ENCODE measurements at regions not wholly inside any gene's neighbourhood (a gene's known extent, or its start where the extent isn't known, plus 50 kb on each side); places are given as distances from the start of the nearest gene placed in this dataset.
"Not testable (repeated sequence)": the region's sequence is repeated elsewhere in the genome, so short reads cannot be mapped to it uniquely, and the experiment has no call there.

DNA sequence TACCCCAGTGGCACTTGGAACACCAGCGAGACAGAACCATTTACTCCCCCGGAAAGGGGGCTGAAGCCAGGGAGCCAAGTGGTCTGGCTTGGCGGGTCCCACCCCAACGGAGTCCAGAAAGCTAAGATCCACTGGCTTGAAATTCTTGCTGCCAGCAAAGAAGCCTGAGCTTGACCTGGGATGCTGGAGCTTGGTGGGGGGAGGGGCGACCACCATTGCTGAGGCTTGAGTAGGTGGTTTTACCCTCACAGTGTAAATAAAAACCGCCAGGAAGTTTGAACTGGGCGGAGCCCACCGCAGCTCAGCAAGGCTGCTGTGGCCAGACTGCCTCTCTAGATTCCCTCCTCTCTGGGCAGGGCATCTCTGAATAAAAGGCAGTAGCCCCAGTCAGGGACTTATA, 62.8 kb downstream of the RPS24 start:
- not testable (repeated sequence) for DNase-seq; H3K9me3 Mint-ChIP-seq; H3K36me3 Mint-ChIP-seq (ENCODE audit: low read depth); H3K4me1 Mint-ChIP-seq; H3K4me3 Mint-ChIP-seq; ATAC-seq; H3K27ac Mint-ChIP-seq
- peaks cover 13% of the 10 kb centered on the region for H3K27me3 Mint-ChIP-seq

DNA sequence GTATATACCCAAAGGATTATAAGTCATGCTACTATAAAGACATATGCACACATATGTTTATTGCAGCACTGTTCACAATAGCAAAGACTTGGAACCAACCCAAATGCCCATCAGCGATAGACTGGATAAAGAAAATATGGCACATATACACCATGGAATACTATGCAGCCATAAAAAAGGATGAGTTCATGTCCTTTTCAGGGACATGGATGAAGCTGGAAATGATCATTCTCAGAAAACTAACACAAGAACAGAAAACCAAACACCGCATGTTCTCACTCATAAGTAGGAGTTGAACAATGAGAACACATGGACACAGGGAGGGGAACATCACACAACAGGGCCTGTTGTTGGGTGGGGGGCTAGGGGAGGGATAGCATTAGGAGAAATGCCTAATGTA, 68.9 kb downstream of the RPS24 start:
- not testable (repeated sequence) for H3K27ac Mint-ChIP-seq; H3K36me3 Mint-ChIP-seq (ENCODE audit: low read depth); ATAC-seq; H3K27me3 Mint-ChIP-seq; H3K4me3 Mint-ChIP-seq; H3K4me1 Mint-ChIP-seq; DNase-seq
- H3K9me3 Mint-ChIP-seq = peaks cover 27% of the 10 kb centered on the region

DNA sequence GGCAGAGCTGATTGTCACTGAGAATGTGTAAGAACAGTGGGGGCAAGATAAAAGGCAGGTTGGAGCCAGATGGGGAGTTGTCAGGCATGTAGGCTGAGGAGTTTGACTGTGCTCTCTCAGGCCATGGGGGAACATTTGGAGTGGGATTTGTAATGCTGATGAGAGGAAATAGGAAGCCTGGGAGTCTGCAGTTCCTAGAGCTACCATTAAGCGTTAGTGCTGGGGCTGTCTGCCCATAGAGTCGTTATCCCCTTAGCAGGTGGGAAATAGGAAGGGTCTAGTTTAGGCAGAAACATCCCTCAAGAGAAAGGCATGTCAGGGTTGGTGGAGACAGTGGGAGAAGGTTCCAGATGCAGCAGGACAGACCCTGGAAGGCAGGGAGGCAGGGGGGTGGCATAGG, 75.5 kb downstream of the RPS24 start:
- DNase-seq (no peak), ATAC-seq (no peak)
- H3K9me3 Mint-ChIP-seq = peaks cover 11% of the 10 kb centered on the region
- no peaks in the 10 kb centered on the region for H3K36me3 Mint-ChIP-seq (ENCODE audit: low read depth)
- no peaks in the 10 kb centered on the region for H3K4me1 Mint-ChIP-seq
- H3K27me3 Mint-ChIP-seq = peaks cover 5% of the 10 kb centered on the region
- no peak overlapping the region for H3K4me3 Mint-ChIP-seq
- no peak overlapping the region for H3K27ac Mint-ChIP-seq

DNA sequence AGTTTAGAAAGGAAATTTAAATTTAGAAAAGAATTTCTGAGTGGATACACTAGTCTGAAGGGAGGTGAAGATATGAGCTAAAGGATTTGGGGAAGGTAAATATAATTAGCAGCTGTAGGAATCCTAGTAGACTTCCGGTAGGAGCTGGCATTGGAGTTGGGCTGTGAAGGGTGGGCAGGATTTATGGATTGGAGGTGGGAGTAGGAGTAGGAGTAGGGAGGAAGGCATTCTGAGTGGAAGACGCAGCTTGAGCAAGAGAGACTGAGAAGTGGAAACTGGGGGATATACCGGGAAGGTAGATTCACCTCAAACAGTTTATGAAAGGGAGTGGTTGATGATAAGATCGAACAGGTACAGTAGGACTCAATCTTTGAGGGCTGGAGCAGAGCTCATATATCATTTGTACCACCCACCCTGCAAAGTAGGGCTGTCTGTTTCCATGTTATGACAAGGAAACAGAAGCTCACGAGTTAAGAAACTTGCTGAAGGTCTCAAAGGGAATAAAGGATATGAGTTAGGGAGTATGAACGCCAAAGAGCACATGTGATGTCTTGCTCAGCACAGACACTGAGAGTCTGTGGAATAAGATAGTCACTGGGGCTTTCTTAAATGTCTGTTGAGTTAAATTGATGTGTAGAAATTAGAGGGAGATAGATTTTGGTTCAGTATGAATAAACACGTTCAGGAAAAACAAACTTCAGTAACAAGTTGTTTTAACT, 81.6 kb downstream of the RPS24 start:
- no peaks in the 10 kb centered on the region for H3K36me3 Mint-ChIP-seq (ENCODE audit: low read depth)

DNA sequence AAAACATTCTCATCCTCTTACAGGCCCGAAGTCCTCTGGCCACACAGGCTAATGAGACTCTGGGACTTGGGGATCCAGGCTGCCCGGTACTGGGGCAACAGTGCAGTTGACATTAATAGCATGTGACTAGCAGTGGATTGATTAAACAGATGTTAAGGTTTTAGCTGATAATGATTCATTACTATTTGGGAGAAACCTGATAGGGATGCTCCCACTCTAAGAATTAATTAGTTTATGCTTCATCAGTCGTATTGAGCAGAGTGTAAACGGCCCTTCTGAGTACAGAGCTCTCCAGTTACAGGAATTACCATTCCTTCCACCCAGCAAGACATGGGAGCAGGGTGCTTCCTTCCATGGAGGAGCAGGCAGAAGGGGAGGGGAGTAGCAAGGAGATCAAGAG, 82.7 kb downstream of the RPS24 start:
- Mint-ChIP-seq H3K4me1 (no peaks in the 10 kb centered on the region), H3K9me3 (peaks cover 11% of the 10 kb centered on the region), H3K27ac (no peak overlapping the region), H3K4me3 (no peak overlapping the region), H3K27me3 (peaks cover 8% of the 10 kb centered on the region), H3K36me3 (ENCODE audit: low read depth) (no peaks in the 10 kb centered on the region)
- ATAC-seq = no peak
- no peak for DNase-seq

More for the DNA sequence above, 81.6 kb downstream of the RPS24 start:
- Mint-ChIP-seq H3K27me3 (peaks cover 7% of the 10 kb centered on the region), H3K27ac (no peak overlapping the region), H3K4me3 (no peak overlapping the region), H3K4me1 (no peaks in the 10 kb centered on the region), H3K9me3 (peaks cover 4% of the 10 kb centered on the region)
- ATAC-seq (no peak), DNase-seq (no peak)

DNA sequence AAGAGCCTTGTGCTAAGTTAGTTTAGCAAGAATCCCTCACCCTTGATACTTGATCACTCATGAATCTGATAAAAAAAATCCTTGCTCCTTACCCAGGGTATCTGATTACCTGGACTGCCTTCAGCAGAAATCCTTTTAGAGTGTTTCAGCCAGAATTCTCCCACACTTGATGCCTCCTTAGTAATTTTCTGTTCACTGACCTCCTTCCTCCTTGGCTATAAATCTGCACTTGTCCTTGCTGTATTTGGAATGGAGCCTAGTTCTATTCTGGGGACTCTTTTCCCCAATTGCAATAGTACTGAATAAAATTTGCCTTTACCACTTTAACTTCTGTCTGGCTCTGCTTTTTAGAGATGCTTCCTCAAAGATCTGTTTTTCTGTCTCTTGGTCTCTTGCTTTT, 84.9 kb downstream of the RPS24 start:
- no peak for ATAC-seq
- H3K36me3 Mint-ChIP-seq (ENCODE audit: low read depth) = peaks cover 2% of the 10 kb centered on the region
- peaks cover 11% of the 10 kb centered on the region for H3K27me3 Mint-ChIP-seq
- no peak overlapping the region for H3K27ac Mint-ChIP-seq
- H3K4me3 Mint-ChIP-seq = no peak overlapping the region
- peaks cover 23% of the 10 kb centered on the region for H3K9me3 Mint-ChIP-seq
- DNase-seq = no peak
- H3K4me1 Mint-ChIP-seq = no peaks in the 10 kb centered on the region

DNA sequence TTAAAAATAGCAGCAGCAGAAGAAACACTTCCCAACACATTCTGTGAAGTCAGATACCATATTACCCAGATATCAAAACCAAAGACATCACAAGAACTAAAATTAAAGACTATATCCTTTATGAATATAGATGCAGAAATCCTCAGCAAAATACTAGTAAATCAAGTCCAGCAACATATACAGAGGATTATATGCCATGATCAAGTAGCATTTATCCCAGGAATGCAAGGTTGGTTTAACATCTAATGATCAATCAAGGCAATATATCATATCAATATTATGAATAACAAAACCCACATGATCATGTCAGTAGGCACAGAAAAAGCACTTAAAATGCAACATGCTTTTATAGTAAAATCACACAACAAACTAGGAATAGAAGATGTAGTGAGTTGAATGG, 88.1 kb downstream of the RPS24 start:
- no peak overlapping the region for H3K27ac Mint-ChIP-seq
- ATAC-seq (no peak), DNase-seq (no peak)
- no peaks in the 10 kb centered on the region for H3K4me1 Mint-ChIP-seq
- H3K9me3 Mint-ChIP-seq = peaks cover 29% of the 10 kb centered on the region
- H3K36me3 Mint-ChIP-seq (ENCODE audit: low read depth) = peaks cover 2% of the 10 kb centered on the region
- peaks cover 9% of the 10 kb centered on the region for H3K27me3 Mint-ChIP-seq
- H3K4me3 Mint-ChIP-seq = no peak overlapping the region

DNA sequence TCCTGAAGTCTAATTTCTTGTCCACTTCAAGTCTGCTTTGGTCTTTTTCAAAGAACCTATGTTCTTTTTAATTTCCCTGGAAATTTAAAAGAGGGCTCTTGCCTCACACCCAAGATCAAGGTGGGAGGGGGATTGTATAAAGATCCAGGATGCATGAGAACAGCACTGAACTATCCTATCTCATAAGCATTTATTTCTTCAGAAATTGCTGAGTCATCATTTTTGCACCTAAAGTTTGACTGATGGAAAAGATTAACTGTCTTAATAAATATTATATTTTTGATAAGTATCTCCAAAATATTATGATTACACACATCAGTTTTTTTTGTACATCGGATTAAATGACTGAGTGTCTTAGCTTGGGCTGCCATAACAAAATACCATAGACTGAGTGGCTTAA, 90.5 kb downstream of the RPS24 start:
- DNase-seq (no peak), ATAC-seq (no peak)
- Mint-ChIP-seq H3K9me3 (peaks cover 29% of the 10 kb centered on the region), H3K36me3 (ENCODE audit: low read depth) (peaks cover 2% of the 10 kb centered on the region), H3K27me3 (peaks cover 9% of the 10 kb centered on the region), H3K27ac (no peak overlapping the region), H3K4me3 (no peak overlapping the region), H3K4me1 (no peaks in the 10 kb centered on the region)

DNA sequence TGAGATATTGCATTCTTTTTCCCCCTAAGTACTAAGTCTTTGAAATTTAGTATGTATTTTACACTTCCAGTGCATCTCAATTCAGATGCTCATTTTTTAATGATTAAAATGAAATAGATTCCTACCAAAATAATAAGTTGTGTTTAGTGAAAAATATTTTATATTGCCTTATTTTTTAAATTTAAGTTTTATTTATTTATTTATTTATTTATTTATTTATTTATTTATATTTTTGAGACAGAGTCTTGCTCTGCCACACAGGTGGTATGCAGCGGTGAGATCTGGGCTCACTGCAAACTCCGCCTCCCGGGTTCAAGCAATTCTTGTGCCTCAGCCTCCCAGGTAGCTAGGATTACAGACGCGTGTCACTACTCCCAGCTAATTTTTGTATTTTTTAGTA, 95.5 kb downstream of the RPS24 start:
- Mint-ChIP-seq H3K9me3 (peaks cover 6% of the 10 kb centered on the region), H3K27me3 (no peaks in the 10 kb centered on the region), H3K4me1 (no peaks in the 10 kb centered on the region), H3K36me3 (ENCODE audit: low read depth) (no peaks in the 10 kb centered on the region), H3K4me3 (no peak overlapping the region), H3K27ac (no peak overlapping the region)
- no peak for ATAC-seq
- DNase-seq = no peak

DNA sequence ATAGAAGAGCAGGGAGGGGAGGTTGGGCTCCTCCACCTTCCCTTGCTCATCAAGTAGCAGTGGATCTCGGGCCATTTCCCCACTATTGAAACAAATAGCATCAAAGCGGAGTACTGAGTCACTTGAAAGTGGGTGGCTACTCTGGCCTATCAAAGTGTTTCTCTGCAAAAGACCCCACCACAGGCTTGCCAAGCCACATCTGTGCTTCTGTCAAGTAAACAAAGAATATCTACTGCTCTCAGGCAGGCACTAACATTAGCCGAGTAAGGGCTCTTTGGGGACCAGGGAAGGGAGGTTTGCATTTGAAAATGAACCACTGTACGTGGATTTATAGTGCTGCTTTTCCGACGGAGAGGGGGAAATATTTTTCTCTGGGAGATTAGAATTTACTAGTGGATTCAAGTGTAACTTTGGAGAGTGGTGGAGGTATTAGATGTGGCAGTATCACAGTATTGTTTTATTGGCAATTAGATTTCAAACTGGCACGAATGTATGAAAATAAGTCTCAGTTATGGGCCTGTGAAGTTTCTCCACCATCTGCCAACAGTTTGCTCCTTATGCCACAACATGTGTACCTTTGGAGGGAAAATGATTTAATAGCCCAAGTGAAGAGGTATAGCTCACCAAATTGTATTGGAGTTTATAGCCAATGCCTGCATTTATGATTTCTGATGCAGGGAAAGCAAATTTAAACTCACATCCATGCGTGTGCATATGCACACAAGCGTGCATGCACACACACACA, 97.5 kb downstream of the RPS24 start:
- Mint-ChIP-seq H3K27me3 (no peaks in the 10 kb centered on the region), H3K27ac (no peak overlapping the region), H3K4me1 (no peaks in the 10 kb centered on the region), H3K36me3 (ENCODE audit: low read depth) (no peaks in the 10 kb centered on the region), H3K4me3 (no peak overlapping the region), H3K9me3 (no peaks in the 10 kb centered on the region)
- ATAC-seq (no peak), DNase-seq (no peak)

DNA sequence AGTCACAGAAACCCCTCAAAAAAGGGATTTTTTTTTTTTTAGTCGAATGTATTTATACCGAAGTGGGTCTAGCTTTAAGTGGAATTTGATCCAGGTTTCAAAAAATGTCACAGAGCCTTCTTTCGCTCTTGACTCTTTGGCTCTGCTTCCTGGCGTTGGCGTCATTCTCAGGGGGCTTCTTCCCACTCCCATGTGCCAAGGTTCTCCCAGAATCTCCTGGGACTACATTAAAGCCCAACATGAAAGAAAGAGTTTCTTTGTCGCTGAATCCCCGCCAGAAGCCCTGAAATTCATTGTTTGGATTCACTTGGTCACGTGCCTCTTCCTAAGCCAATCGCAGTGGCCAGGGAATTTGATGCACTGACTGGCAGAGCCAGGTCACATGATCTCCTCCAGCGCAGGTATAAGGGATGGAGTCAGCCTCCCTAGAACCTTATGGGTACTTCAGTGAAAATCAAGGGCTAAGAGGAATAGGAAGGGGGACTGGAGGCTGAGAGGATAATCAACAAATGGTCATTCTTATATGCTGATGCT, 101.2 kb downstream of the RPS24 start:
- peaks cover 5% of the 10 kb centered on the region for H3K27me3 Mint-ChIP-seq
- DNase-seq = no peak
- no peak overlapping the region for H3K27ac Mint-ChIP-seq
- no peak overlapping the region for H3K4me3 Mint-ChIP-seq
- no peak for ATAC-seq
- H3K36me3 Mint-ChIP-seq (ENCODE audit: low read depth) = no peaks in the 10 kb centered on the region
- no peaks in the 10 kb centered on the region for H3K4me1 Mint-ChIP-seq
- H3K9me3 Mint-ChIP-seq = no peaks in the 10 kb centered on the region

DNA sequence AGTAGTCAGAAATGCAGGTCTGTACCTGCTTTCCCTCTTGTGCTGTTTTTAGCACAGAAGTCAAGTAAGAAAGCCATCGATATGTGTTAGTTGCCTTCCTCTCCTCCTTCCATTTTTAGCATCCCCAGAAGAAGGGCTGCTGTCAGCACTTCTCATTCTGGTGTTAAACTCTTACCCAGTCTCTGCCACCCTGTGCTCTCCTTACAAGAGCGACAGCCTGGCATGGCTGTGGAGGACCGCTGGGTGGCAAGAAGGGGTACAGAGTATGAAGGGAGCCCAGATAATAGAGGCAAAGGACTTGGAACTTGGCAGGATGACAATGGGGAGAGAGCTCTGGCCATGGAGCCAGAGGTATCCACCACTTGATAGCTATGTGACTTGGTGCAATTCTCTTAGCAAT, 103.5 kb downstream of the RPS24 start:
- H3K27ac Mint-ChIP-seq = no peak overlapping the region
- ATAC-seq (no peak), DNase-seq (no peak)
- peaks cover 7% of the 10 kb centered on the region for H3K27me3 Mint-ChIP-seq
- no peaks in the 10 kb centered on the region for H3K9me3 Mint-ChIP-seq
- no peaks in the 10 kb centered on the region for H3K4me1 Mint-ChIP-seq
- no peak overlapping the region for H3K4me3 Mint-ChIP-seq
- H3K36me3 Mint-ChIP-seq (ENCODE audit: low read depth) = no peaks in the 10 kb centered on the region

DNA sequence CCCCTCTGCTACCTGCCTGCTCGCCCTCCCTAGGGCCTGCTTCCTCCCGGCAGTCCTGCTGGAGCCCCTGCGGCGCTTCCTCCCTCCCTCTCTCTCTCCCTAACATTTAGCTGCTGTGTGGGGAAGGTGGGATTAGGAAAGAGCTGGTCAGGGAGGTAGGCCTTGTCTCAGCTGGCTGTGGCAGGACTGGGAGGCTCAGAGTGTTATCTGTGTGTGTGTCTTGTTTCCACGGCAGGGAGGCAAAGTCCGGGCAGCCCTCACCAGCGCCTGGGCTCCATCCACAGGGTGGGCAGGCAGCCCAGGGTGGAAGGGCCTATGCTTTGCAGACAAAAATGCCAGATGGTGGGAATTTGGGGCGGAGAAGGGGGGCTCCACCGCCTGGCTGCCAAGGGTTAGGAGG, 105.7 kb downstream of the RPS24 start:
- Mint-ChIP-seq H3K27me3 (peaks cover 12% of the 10 kb centered on the region), H3K9me3 (no peaks in the 10 kb centered on the region), H3K4me1 (no peaks in the 10 kb centered on the region), H3K36me3 (ENCODE audit: low read depth) (no peaks in the 10 kb centered on the region), H3K4me3 (no peak overlapping the region), H3K27ac (no peak overlapping the region)
- DNase-seq = no peak
- ATAC-seq = no peak

DNA sequence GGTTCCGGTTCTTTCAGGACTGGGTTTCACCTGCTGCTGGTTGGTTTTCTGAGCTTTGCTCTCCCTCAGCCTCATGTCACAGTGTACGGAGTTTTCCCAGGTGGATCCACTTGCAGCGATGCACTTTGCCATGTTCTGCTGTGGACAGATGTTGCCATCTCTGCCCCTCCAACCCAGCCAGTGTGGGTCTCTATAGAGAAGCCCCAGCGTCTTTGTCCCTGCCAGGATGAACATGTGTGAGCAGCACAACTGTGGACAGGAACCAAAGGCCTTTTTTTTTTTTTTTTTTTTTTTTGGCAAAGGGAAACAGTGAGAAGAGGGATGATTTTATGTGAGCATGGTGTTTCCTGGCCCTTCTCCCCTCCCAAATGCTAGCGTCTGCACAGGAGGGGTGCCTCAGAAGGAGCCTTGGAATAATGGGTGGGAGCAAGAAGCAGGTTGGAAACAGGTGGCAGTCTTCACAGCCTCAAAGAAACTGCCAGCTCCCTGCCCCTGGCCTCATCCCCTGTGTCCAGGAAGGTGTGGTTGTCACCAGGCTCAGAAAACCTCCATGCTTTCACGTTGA, 106.5 kb downstream of the RPS24 start:
- Mint-ChIP-seq H3K9me3 (no peaks in the 10 kb centered on the region), H3K4me3 (no peak overlapping the region), H3K36me3 (ENCODE audit: low read depth) (no peaks in the 10 kb centered on the region), H3K27me3 (peaks cover 14% of the 10 kb centered on the region), H3K27ac (no peak overlapping the region), H3K4me1 (no peaks in the 10 kb centered on the region)
- DNase-seq (no peak), ATAC-seq (no peak)

DNA sequence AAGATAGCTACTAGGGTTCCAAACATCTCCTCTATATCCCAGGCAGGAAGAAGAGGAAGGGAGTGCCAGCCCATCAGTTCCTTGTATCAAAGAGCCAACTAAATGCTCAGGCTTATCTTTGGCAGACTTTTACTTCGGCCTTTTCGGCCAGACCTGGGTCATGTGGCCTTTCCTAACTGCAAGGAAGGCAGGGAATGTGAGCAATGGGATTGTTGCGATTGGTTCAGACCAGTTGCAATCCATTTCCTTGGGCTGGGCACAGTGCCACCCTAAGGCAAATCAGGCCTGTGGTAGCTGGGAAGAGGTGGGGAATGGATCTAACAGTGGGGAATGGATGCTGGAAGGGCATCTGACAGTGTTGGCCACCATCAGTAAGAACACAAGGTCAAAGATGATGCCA, 109.9 kb downstream of the RPS24 start:
- ATAC-seq = no peak
- Mint-ChIP-seq H3K36me3 (ENCODE audit: low read depth) (no peaks in the 10 kb centered on the region), H3K9me3 (no peaks in the 10 kb centered on the region), H3K27ac (no peak overlapping the region), H3K4me1 (no peaks in the 10 kb centered on the region), H3K27me3 (peaks cover 12% of the 10 kb centered on the region), H3K4me3 (no peak overlapping the region)
- DNase-seq = no peak

Measured in activated naive CD8-positive, alpha-beta T cell treated with anti-CD3 and anti-CD28 coated beads, Interleukin-2, amount 50 U/mL, for 24 hours (primary cell).